ENCODE measurements at regions not wholly inside any gene's neighbourhood (a gene's known extent, or its start where the extent isn't known, plus 50 kb on each side); places are given as distances from the start of the nearest gene placed in this dataset.

GRCh38 chr6:88294702-88295101, 128.6 kb upstream of the CNR1 start:
- DNase-seq = no peak
- H3K27me3 Mint-ChIP-seq (ENCODE audit: unreplicated experiment) = no peaks in the 10 kb centered on the region
- TF ChIP-seq CTCF (IDR thresholded peaks at IDR 0.05; ENCODE audit: partially characterized antibody, unreplicated experiment) = no peak
- H3K4me3 Mint-ChIP-seq (ENCODE audit: unreplicated experiment) = no peak overlapping the region
- peaks cover 4% of the 10 kb centered on the region for H3K9me3 Mint-ChIP-seq (ENCODE audit: unreplicated experiment)
- peaks cover 9% of the 10 kb centered on the region for H3K36me3 Mint-ChIP-seq (ENCODE audit: unreplicated experiment)
- peaks cover 19% of the 10 kb centered on the region for H3K4me1 Mint-ChIP-seq (ENCODE audit: low read depth, unreplicated experiment)
- H3K27ac Mint-ChIP-seq (ENCODE audit: unreplicated experiment) = no peak overlapping the region

GRCh38 chr6:88290411-88290810, 124.3 kb upstream of the CNR1 start:
- Mint-ChIP-seq H3K36me3 (ENCODE audit: unreplicated experiment) (peaks cover 20% of the 10 kb centered on the region), H3K27me3 (ENCODE audit: unreplicated experiment) (no peaks in the 10 kb centered on the region), H3K4me1 (ENCODE audit: low read depth, unreplicated experiment) (no peaks in the 10 kb centered on the region), H3K27ac (ENCODE audit: unreplicated experiment) (no peak overlapping the region), H3K9me3 (ENCODE audit: unreplicated experiment) (peaks cover 7% of the 10 kb centered on the region), H3K4me3 (ENCODE audit: unreplicated experiment) (no peak overlapping the region)
- no peak for TF ChIP-seq CTCF (IDR thresholded peaks at IDR 0.05; ENCODE audit: partially characterized antibody, unreplicated experiment)
- DNase-seq = no peak

- H3K4me1 Mint-ChIP-seq (ENCODE audit: low read depth, unreplicated experiment) = no peaks in the 10 kb centered on the region
- H3K9me3 Mint-ChIP-seq (ENCODE audit: unreplicated experiment) = peaks cover 4% of the 10 kb centered on the region
- DNase-seq = no peak
- H3K27me3 Mint-ChIP-seq (ENCODE audit: unreplicated experiment) = no peaks in the 10 kb centered on the region
- no peak overlapping the region for H3K4me3 Mint-ChIP-seq (ENCODE audit: unreplicated experiment)
- H3K27ac Mint-ChIP-seq (ENCODE audit: unreplicated experiment) = no peak overlapping the region
- H3K36me3 Mint-ChIP-seq (ENCODE audit: unreplicated experiment) = peaks cover 20% of the 10 kb centered on the region
- no peak for TF ChIP-seq CTCF (IDR thresholded peaks at IDR 0.05; ENCODE audit: partially characterized antibody, unreplicated experiment)
These were observed 121.5 kb upstream of the CNR1 start for GRCh38 chr6:88287696-88288095.

GRCh38 chr6:88276331-88276730, 110.2 kb upstream of the CNR1 start:
- Mint-ChIP-seq H3K4me1 (ENCODE audit: low read depth, unreplicated experiment) (no peaks in the 10 kb centered on the region), H3K36me3 (ENCODE audit: unreplicated experiment) (no peaks in the 10 kb centered on the region), H3K9me3 (ENCODE audit: unreplicated experiment) (peaks cover 7% of the 10 kb centered on the region), H3K27me3 (ENCODE audit: unreplicated experiment) (peaks cover 2% of the 10 kb centered on the region), H3K4me3 (ENCODE audit: unreplicated experiment) (no peak overlapping the region), H3K27ac (ENCODE audit: unreplicated experiment) (no peak overlapping the region)
- no peak for TF ChIP-seq CTCF (IDR thresholded peaks at IDR 0.05; ENCODE audit: partially characterized antibody, unreplicated experiment)
- DNase-seq = no peak

- no peak overlapping the region for H3K4me3 Mint-ChIP-seq (ENCODE audit: unreplicated experiment)
- no peaks in the 10 kb centered on the region for H3K36me3 Mint-ChIP-seq (ENCODE audit: unreplicated experiment)
- H3K27me3 Mint-ChIP-seq (ENCODE audit: unreplicated experiment) = no peaks in the 10 kb centered on the region
- TF ChIP-seq CTCF (IDR thresholded peaks at IDR 0.05; ENCODE audit: partially characterized antibody, unreplicated experiment) = no peak
- no peaks in the 10 kb centered on the region for H3K9me3 Mint-ChIP-seq (ENCODE audit: unreplicated experiment)
- no peak for DNase-seq
- peaks cover 1% of the 10 kb centered on the region for H3K4me1 Mint-ChIP-seq (ENCODE audit: low read depth, unreplicated experiment)
- H3K27ac Mint-ChIP-seq (ENCODE audit: unreplicated experiment) = no peak overlapping the region
These were observed 102.4 kb upstream of the CNR1 start for GRCh38 chr6:88268508-88268907.

Measured in glutamatergic neuron (in vitro differentiated cells).